CD14-positive monocyte (primary cell): ENCODE measurements at regions not wholly inside any gene's neighbourhood (a gene's known extent, or its start where the extent isn't known, plus 50 kb on each side); places are given as distances from the start of the nearest gene placed in this dataset.

Experiments used
- DNase-seq, 3 donors: peaks; one replicate each; pipeline ENCODE4 v3.0.0-alpha.2; 2011 to 2022
- H2AFZ ChIP-seq: 2 replicates; pipeline ENCODE4 v1.6.0; 2012; ENCODE audit warnings: mild to moderate bottlenecking, low read depth, low read length, inconsistent platforms; ENCODE audit not compliant: insufficient read depth, poor library complexity, severe bottlenecking
- H3K27ac ChIP-seq, 2 donors: 1 replicate in 1 of 2; 2 replicates in 1 of 2; pipeline ENCODE4 v1.5.1; 2012 to 2013; ENCODE audit warnings: low read length in 2 of 2, control low read depth in 1 of 2, inconsistent platforms in 1 of 2, low read depth in 1 of 2, mild to moderate bottlenecking in 1 of 2
- H3K27me3 ChIP-seq, 2 donors: one replicate each; pipeline versions ENCODE4 v1.6.0 to v1.6.1; 2011 to 2013; ENCODE audit warnings: low read length in 2 of 2; ENCODE audit not compliant: control insufficient read depth in 2 of 2, insufficient read depth in 2 of 2
- H3K36me3 ChIP-seq, 2 donors: replicated peaks in 1 of 2; 1 replicate in 1 of 2; 2 replicates in 1 of 2; pipeline versions ENCODE4 v1.5.1 to v1.6.1; 2012 to 2013; ENCODE audit warnings: low read length in 2 of 2, control low read depth in 1 of 2, inconsistent platforms in 1 of 2, mild to moderate bottlenecking in 1 of 2; ENCODE audit not compliant: insufficient read depth in 2 of 2, control insufficient read depth in 1 of 2
- H3K4me1 ChIP-seq, 2 donors: 1 replicate in 1 of 2; 2 replicates in 1 of 2; pipeline versions ENCODE4 v1.5.1 to v1.6.1; 2012 to 2013; ENCODE audit warnings: low read length in 2 of 2, control low read depth in 1 of 2, inconsistent platforms in 1 of 2, mild to moderate bottlenecking in 1 of 2, moderate library complexity in 1 of 2; ENCODE audit not compliant: insufficient read depth in 2 of 2, control insufficient read depth in 1 of 2
- H3K4me2 ChIP-seq: replicated peaks from 2 replicates; pipeline ENCODE3; 2012; ENCODE audit warnings: low read length, moderate library complexity, mild to moderate bottlenecking; ENCODE audit not compliant: poor library complexity, severe bottlenecking; ENCODE audit errors: extremely low read depth
- H3K4me3 ChIP-seq, 3 experiments: fragments of 200-600 bp in 1 of 3; sonication (generic) in 1 of 3; replicated peaks in 1 of 3; 1 replicate in 2 of 3; 2 replicates in 1 of 3; pipeline ENCODE4 v1.5.1; 2011 to 2013; ENCODE audit warnings: low read length in 3 of 3, mild to moderate bottlenecking in 3 of 3, control low read depth in 2 of 3, low read depth in 2 of 3, inconsistent platforms in 1 of 3, moderate library complexity in 1 of 3
- H3K79me2 ChIP-seq: 2 replicates; pipeline ENCODE4 v1.6.0; 2012; ENCODE audit warnings: mild to moderate bottlenecking, control low read depth, inconsistent platforms, low read length, moderate library complexity; ENCODE audit not compliant: insufficient read depth
- H3K9ac ChIP-seq: 2 replicates; pipeline ENCODE4 v1.6.0; 2017; ENCODE audit warnings: low read length, mild to moderate bottlenecking; ENCODE audit not compliant: insufficient read depth, poor library complexity, severe bottlenecking
- H3K9me3 ChIP-seq, 2 donors: replicated peaks in 1 of 2; 1 replicate in 1 of 2; 2 replicates in 1 of 2; pipeline versions ENCODE4 v1.5.1 to v1.6.1; 2012 to 2013; ENCODE audit warnings: low read length in 2 of 2, control low read depth in 1 of 2; ENCODE audit not compliant: control insufficient read depth in 1 of 2, insufficient read depth in 1 of 2
- H4K20me1 ChIP-seq: 2 replicates; pipeline ENCODE4 v1.6.0; 2012; ENCODE audit warnings: mild to moderate bottlenecking, low read length, control low read depth, moderate library complexity; ENCODE audit not compliant: insufficient read depth
- H3K27ac Mint-ChIP-seq, 7 donors: one replicate each; pipeline ENCODE4 v1.8.0; 2020; ENCODE audit warnings: mild to moderate bottlenecking in 7 of 7, mixed read lengths in 7 of 7, moderate library complexity in 6 of 7, inconsistent platforms in 2 of 7
- H3K27me3 Mint-ChIP-seq, 3 donors: one replicate each; pipeline ENCODE4 v1.8.0; 2021 to 2022; ENCODE audit warnings: low read depth in 3 of 3, mild to moderate bottlenecking in 3 of 3, mixed read lengths in 3 of 3, moderate library complexity in 3 of 3, inconsistent platforms in 1 of 3
- H3K36me3 Mint-ChIP-seq, 2 donors: one replicate each; pipeline ENCODE4 v1.8.0; 2020; ENCODE audit warnings: mixed read lengths in 2 of 2, inconsistent platforms in 1 of 2, mild to moderate bottlenecking in 1 of 2
- H3K4me1 Mint-ChIP-seq: one replicate; pipeline ENCODE4 v1.8.0; 2020; ENCODE audit warnings: mild to moderate bottlenecking, mixed read lengths
- H3K4me3 Mint-ChIP-seq, 2 donors: one replicate each; pipeline ENCODE4 v1.8.0; 2020; ENCODE audit warnings: mild to moderate bottlenecking in 2 of 2, mixed read lengths in 2 of 2, moderate library complexity in 1 of 2
- H3K9me3 Mint-ChIP-seq, 7 donors: one replicate each; pipeline ENCODE4 v1.8.0; 2020 to 2022; ENCODE audit warnings: mixed read lengths in 7 of 7, mild to moderate bottlenecking in 6 of 7, moderate library complexity in 6 of 7, inconsistent platforms in 2 of 7
- WGBS: methylation state at CpG from one replicate; pipeline ENCODE4 v1.1.5; 2013; ENCODE audit warnings: missing lambda C conversion rate; ENCODE audit not compliant: insufficient coverage; 5-methylcytosine and 5-hydroxymethylcytosine counted together
- intact Hi-C, 2 donors: fragments of 100-400 bp; cut with micrococcal nuclease; formaldehyde crosslinking; loops; one replicate each; pipeline versions ENCODE4 v1.15.0 to v1.15.1; 2023
- TF ChIP-seq, protein P1 (sequence below): fragments of 200-600 bp; IDR thresholded peaks from one replicate; pipeline ENCODE4 v1.8.0; 2022; ENCODE audit warnings: antibody characterized with exemption, mild to moderate bottlenecking

DNA sequence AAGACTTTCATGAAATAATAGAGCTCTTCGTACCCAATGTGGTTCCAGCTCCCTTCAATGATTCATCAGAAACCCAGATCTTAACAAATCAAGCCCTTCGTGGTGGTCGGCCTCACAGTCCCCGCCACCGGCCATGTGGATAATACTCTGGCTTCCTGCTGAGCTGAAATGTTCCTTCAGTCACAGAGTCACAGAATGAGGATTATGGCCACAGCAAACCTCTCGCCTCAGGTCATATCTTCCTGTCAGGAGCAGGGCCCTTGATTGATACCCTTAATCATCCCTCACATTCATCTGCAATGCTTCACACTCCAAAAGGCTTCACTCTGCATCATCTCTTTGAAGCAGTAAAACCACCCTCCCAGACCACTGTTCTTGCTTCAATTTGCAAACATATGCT, 452.6 kb downstream of the OCA2 start:
- Histone ChIP-seq H3K27ac (no peak overlapping the region), H3K9ac (no peak overlapping the region), H3K79me2 (no peaks in the 10 kb centered on the region), H3K4me3 (no peak overlapping the region), H3K27me3 (no peaks in the 10 kb centered on the region), H2AFZ (no peak overlapping the region), H3K4me2 (no peak overlapping the region), H3K36me3 (no peaks in the 10 kb centered on the region), H3K9me3 (peaks cover 20 to 44% of the 10 kb centered on the region in 2 donors), H4K20me1 (no peaks in the 10 kb centered on the region), H3K4me1 (no peaks in the 10 kb centered on the region)
- Mint-ChIP-seq H3K4me1 (no peaks in the 10 kb centered on the region), H3K27me3 (no peaks in the 10 kb centered on the region), H3K4me3 (no peak overlapping the region), H3K36me3 (no peaks in the 10 kb centered on the region), H3K9me3 (peaks cover 12 to 25% (median 15%) of the 10 kb centered on the region in 7 donors), H3K27ac (no peak overlapping the region)
- intact Hi-C loops: no loop called here
- DNase-seq: no peak
- TF ChIP-seq, protein P1, sequence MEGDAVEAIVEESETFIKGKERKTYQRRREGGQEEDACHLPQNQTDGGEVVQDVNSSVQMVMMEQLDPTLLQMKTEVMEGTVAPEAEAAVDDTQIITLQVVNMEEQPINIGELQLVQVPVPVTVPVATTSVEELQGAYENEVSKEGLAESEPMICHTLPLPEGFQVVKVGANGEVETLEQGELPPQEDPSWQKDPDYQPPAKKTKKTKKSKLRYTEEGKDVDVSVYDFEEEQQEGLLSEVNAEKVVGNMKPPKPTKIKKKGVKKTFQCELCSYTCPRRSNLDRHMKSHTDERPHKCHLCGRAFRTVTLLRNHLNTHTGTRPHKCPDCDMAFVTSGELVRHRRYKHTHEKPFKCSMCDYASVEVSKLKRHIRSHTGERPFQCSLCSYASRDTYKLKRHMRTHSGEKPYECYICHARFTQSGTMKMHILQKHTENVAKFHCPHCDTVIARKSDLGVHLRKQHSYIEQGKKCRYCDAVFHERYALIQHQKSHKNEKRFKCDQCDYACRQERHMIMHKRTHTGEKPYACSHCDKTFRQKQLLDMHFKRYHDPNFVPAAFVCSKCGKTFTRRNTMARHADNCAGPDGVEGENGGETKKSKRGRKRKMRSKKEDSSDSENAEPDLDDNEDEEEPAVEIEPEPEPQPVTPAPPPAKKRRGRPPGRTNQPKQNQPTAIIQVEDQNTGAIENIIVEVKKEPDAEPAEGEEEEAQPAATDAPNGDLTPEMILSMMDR: no peak
- 89% methylated on average over 6 of the region's 6 CpGs for WGBS

- Histone ChIP-seq H3K4me3 (no peak overlapping the region), H3K79me2 (no peaks in the 10 kb centered on the region), H3K9me3 (peaks cover 20 to 47% of the 10 kb centered on the region in 2 donors), H3K36me3 (no peaks in the 10 kb centered on the region), H2AFZ (no peak overlapping the region), H3K27ac (no peak overlapping the region), H3K9ac (no peak overlapping the region), H4K20me1 (no peaks in the 10 kb centered on the region), H3K4me1 (no peaks in the 10 kb centered on the region), H3K27me3 (no peaks in the 10 kb centered on the region), H3K4me2 (no peak overlapping the region)
- intact Hi-C loops: no loop called here
- no peak overlapping the region for H3K27ac Mint-ChIP-seq
- DNase-seq: no peak
- no peak overlapping the region for H3K4me3 Mint-ChIP-seq
- H3K4me1 Mint-ChIP-seq: no peaks in the 10 kb centered on the region
- H3K36me3 Mint-ChIP-seq: no peaks in the 10 kb centered on the region
- H3K27me3 Mint-ChIP-seq: no peaks in the 10 kb centered on the region
- TF ChIP-seq, protein P1: no peak
- 71% methylated on average over 1 of the region's 3 CpGs for WGBS
- peaks cover 12 to 25% (median 17%) of the 10 kb centered on the region in 7 donors for H3K9me3 Mint-ChIP-seq
Observed at GRCh38 chr15:27645672-27646071, 453.4 kb downstream of the OCA2 start.
